Colonic mucosa (tissue), 4 donors: ENCODE measurements at regions not wholly inside any gene's neighbourhood (a gene's known extent, or its start where the extent isn't known, plus 50 kb on each side); places are given as distances from the start of the nearest gene placed in this dataset.

ENCODE experiments used
- DNase-seq: peaks from one replicate; pipeline ENCODE4 v3.0.0-alpha.2; 2020
- H3K27ac ChIP-seq: fragments of 200-600 bp; one replicate; pipeline ENCODE4 v1.8.0; 2021
- H3K27me3 ChIP-seq: fragments of 200-600 bp; one replicate; pipeline ENCODE4 v1.8.0; 2021
- H3K36me3 ChIP-seq: fragments of 200-600 bp; one replicate; pipeline ENCODE4 v1.8.0; 2021
- H3K4me1 ChIP-seq: fragments of 200-600 bp; one replicate; pipeline ENCODE4 v1.8.0; 2021; ENCODE audit warnings: mild to moderate bottlenecking
- H3K4me3 ChIP-seq: fragments of 200-600 bp; one replicate; pipeline ENCODE4 v1.8.0; 2021
- H3K9ac ChIP-seq, 2 donors: one replicate each; pipeline ENCODE4 v1.7.0; 2013; ENCODE audit warnings: control low read depth in 2 of 2, low read depth in 2 of 2, low read length in 2 of 2
- H3K9me3 ChIP-seq: fragments of 200-600 bp; one replicate; pipeline ENCODE4 v1.8.0; 2021
- CTCF ChIP-seq: fragments of 200-600 bp; IDR thresholded peaks from one replicate; pipeline ENCODE4 v1.8.0; 2022; ENCODE audit warnings: antibody characterized with exemption, mild to moderate bottlenecking
- intact Hi-C: fragments of 100-400 bp; cut with DNase I; formaldehyde crosslinking; loops from one replicate; pipeline ENCODE4 v1.14.1; 2022
- donor health status: healthy.
- donor health status: DM: no; HTN: no; CAD: no.
- donor health status: DM: no; HTN: no; CAD: no.

DNA sequence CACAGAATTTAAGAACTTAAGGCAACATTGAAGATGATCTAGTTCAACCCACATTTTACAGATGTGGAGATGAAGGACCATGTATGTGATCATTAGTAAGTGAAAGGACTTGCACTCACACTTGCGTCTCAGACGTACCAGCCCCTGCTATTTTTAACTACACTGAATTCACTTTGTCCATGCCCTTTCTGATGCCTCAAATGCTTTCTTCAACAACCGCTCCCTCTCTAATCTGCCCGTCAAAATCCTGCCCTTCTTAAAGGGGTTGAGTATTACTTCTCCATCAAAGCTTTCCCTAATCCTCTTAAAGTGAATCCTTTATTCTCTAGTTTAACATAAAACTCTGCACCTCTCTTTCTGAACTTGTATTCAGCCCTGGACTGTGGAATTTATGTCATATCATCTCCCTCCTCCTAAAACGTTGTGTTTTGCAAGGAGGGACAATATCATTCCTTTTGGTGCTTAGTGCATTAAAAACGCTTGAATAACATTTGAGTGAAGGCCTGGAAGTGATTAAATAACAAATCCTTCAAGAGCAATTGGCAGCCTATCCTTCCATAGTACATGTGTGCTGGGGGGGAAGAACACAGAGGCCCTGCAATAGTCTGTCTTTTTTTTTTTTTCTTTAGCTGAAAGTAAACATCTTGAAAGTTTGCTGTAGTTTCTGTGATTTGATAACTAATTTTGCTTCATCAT, 493.3 kb downstream of the LMO7 start:
- no peak for TF ChIP-seq CTCF
- Histone ChIP-seq H3K27ac (no peak overlapping the region), H3K27me3 (no peaks in the 10 kb centered on the region), H3K36me3 (no peaks in the 10 kb centered on the region), H3K4me3 (no peak overlapping the region), H3K9me3 (no peaks in the 10 kb centered on the region), H3K9ac (no peak overlapping the region), H3K4me1 (no peaks in the 10 kb centered on the region)
- no peak for DNase-seq
- intact Hi-C loops: no loop called here

DNA sequence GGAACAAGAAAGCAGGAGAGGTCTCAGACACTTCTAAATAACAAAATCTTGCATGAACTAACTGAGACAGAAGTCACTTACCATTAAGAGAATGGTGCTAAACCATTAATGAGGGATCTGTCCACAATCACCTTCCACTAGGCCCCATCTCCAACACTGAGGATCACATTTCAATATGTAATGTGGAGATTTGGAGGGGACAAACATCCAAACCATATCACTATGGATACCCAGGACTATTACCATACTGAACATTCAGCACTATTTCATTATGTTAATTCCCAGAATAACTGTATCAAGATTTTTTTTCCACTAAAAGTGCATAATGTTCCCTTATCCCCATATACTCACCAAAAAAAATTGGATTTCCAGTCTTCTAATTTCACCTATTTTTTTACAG, 491.8 kb downstream of the LMO7 start:
- Histone ChIP-seq H3K4me1 (no peaks in the 10 kb centered on the region), H3K27ac (no peak overlapping the region), H3K4me3 (no peak overlapping the region), H3K9ac (no peak overlapping the region), H3K27me3 (no peaks in the 10 kb centered on the region), H3K9me3 (no peaks in the 10 kb centered on the region), H3K36me3 (no peaks in the 10 kb centered on the region)
- no peak for TF ChIP-seq CTCF
- intact Hi-C loops: no loop called here
- DNase-seq: no peak

DNA sequence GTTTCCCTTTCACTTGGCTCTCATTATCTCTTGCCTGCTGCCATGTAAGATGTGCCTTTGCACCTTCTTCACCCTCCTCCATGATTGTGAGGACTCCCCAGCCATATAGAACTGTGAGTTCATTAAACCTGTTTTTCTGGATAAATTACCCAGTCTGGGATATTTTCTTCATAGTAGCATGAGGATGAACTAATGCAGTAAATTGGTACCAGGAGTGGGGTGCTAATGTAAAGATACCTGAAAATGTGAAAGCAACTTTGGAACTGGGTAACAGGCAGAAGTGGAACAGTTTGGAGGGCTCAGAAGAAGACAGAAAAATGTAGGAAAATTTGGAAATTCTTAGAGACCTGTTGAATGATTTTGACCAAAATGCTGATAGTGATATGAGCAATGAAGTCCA, 487.4 kb downstream of the LMO7 start:
- Histone ChIP-seq H3K36me3 (no peaks in the 10 kb centered on the region), H3K9me3 (no peaks in the 10 kb centered on the region), H3K27ac (no peak overlapping the region), H3K4me3 (no peak overlapping the region), H3K9ac (no peak overlapping the region), H3K4me1 (no peaks in the 10 kb centered on the region), H3K27me3 (no peaks in the 10 kb centered on the region)
- TF ChIP-seq CTCF: no peak
- intact Hi-C loops: no loop called here
- DNase-seq: no peak

GRCh38 chr13:76116751-76117360, 480.7 kb downstream of the LMO7 start:
- no peaks in the 10 kb centered on the region for H3K36me3 ChIP-seq
- no peak for DNase-seq
- H3K27ac ChIP-seq: no peak overlapping the region
- intact Hi-C loops: no loop called here
- H3K4me1 ChIP-seq: no peaks in the 10 kb centered on the region
- H3K9ac ChIP-seq: no peak overlapping the region
- H3K27me3 ChIP-seq: no peaks in the 10 kb centered on the region
- H3K9me3 ChIP-seq: no peaks in the 10 kb centered on the region
- no peak overlapping the region for H3K4me3 ChIP-seq
- no peak for TF ChIP-seq CTCF

DNA sequence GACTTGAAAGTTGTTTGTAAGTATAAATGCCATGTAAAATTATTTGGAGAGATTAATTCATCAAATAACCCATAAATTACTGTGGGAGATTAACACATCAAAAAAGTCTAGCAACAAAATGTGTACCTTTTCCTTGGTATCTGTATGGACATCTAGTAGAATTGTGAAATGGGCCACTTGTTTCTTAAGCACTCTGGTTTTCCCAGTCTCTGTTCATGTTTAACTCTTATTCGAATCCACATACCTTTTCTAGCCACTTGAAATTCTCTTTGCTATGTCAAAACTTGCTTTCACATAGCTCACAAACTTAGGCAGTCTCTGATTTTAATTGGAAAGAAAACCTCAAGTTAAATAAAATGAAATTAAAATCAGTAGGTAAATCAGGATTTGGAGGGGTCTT, 470.6 kb downstream of the LMO7 start:
- DNase-seq: no peak
- no peaks in the 10 kb centered on the region for H3K9me3 ChIP-seq
- H3K9ac ChIP-seq: no peak overlapping the region
- H3K36me3 ChIP-seq: no peaks in the 10 kb centered on the region
- no peaks in the 10 kb centered on the region for H3K4me1 ChIP-seq
- intact Hi-C loops: no loop called here
- no peaks in the 10 kb centered on the region for H3K27me3 ChIP-seq
- no peak overlapping the region for H3K4me3 ChIP-seq
- no peak overlapping the region for H3K27ac ChIP-seq
- TF ChIP-seq CTCF: no peak
